Coronary artery (tissue), 2 donors: ENCODE measurements at regions not wholly inside any gene's neighbourhood (a gene's known extent, or its start where the extent isn't known, plus 50 kb on each side); places are given as distances from the start of the nearest gene placed in this dataset.

Experiments used
- DNase-seq: peaks from one replicate; pipeline ENCODE4 v3.0.0-alpha.2; 2017; ENCODE audit warnings: low spot score
- H3K27ac ChIP-seq, 2 donors: fragments of 200-600 bp; sonication (generic); one replicate each; pipeline ENCODE4 v1.5.1; 2016 to 2019
- H3K4me3 ChIP-seq: fragments of 200-600 bp; sonication (generic); 2 replicates; pipeline ENCODE4 v1.5.1; 2016; ENCODE audit warnings: mild to moderate bottlenecking, moderate library complexity
- CTCF ChIP-seq: fragments of 200-600 bp; sonication (generic); IDR thresholded peaks from one replicate; pipeline ENCODE4 v1.5.1; 2019; ENCODE audit warnings: antibody characterized with exemption

- no peak for DNase-seq
- TF ChIP-seq CTCF = no peak
- no peak overlapping the region for H3K4me3 ChIP-seq
- no peak overlapping the region for H3K27ac ChIP-seq
These were observed 264.5 kb upstream of the TSHZ3 start for GRCh38 chr19:31613683-31614219.

GRCh38 chr19:31616031-31616430, 266.8 kb upstream of the TSHZ3 start:
- TF ChIP-seq CTCF = no peak
- H3K4me3 ChIP-seq = no peak overlapping the region
- no peak for DNase-seq
- H3K27ac ChIP-seq = no peak overlapping the region

GRCh38 chr19:31617010-31617585, 267.9 kb upstream of the TSHZ3 start:
- H3K27ac ChIP-seq = no peak overlapping the region
- no peak overlapping the region for H3K4me3 ChIP-seq
- no peak for TF ChIP-seq CTCF
- no peak for DNase-seq

- peak; percentile 46 for DNase-seq
- H3K4me3 ChIP-seq = no peak overlapping the region
- TF ChIP-seq CTCF = no peak
- no peak overlapping the region for H3K27ac ChIP-seq
These were observed 275.8 kb upstream of the TSHZ3 start for GRCh38 chr19:31625056-31625455.

- DNase-seq = no peak
- no peak for TF ChIP-seq CTCF
- Histone ChIP-seq H3K4me3 (no peak overlapping the region), H3K27ac (no peak overlapping the region)
These were observed 276.3 kb upstream of the TSHZ3 start for GRCh38 chr19:31625575-31625974.

GRCh38 chr19:31626941-31627340, 277.7 kb upstream of the TSHZ3 start:
- no peak for TF ChIP-seq CTCF
- H3K4me3 ChIP-seq = no peak overlapping the region
- no peak overlapping the region for H3K27ac ChIP-seq
- peak; percentile 49 for DNase-seq

- Histone ChIP-seq H3K4me3 (no peak overlapping the region), H3K27ac (no peak overlapping the region)
- no peak for TF ChIP-seq CTCF
- DNase-seq = peak; percentile 35
These were observed 278.6 kb upstream of the TSHZ3 start for GRCh38 chr19:31627620-31628365.
